Pancreas (tissue), 10 donors: ENCODE measurements at regions not wholly inside any gene's neighbourhood (a gene's known extent, or its start where the extent isn't known, plus 50 kb on each side); places are given as distances from the start of the nearest gene placed in this dataset.

Source experiments
- ATAC-seq, 4 donors: fragments of 200-7000 bp; cut with Tn5 transposase; one replicate each; pipeline versions ENCODE4 v1.8.0 to v1.9.1; 2020; ENCODE audit warnings: mild to moderate bottlenecking in 4 of 4, moderate library complexity in 4 of 4
- DNase-seq, 6 donors: peaks; one replicate each; pipeline ENCODE4 v3.0.0-alpha.2; 2020
- FAIRE-seq: peaks from 2 replicates; lab custom pipeline; 2012; peaks lifted over from hg19 to GRCh38; lab: Jason Lieb, UNC
- H3K27ac ChIP-seq, 4 donors: fragments of 200-600 bp; sonication (generic); 1 replicate in 3 of 4; 2 replicates in 1 of 4; pipeline versions ENCODE4 v1.5.0 to v1.8.0; 2020
- H3K27me3 ChIP-seq, 4 donors: fragments of 200-600 bp; one replicate each; pipeline ENCODE4 v1.8.0; 2021
- H3K36me3 ChIP-seq, 3 donors: fragments of 200-600 bp; sonication (generic) in 1 of 3; one replicate each; pipeline versions ENCODE4 v1.5.0 to v1.8.0; 2020 to 2021
- H3K4me1 ChIP-seq, 3 donors: fragments of 200-600 bp; one replicate each; pipeline ENCODE4 v1.8.0; 2021
- H3K4me3 ChIP-seq, 4 donors: fragments of 200-600 bp; sonication (generic) in 2 of 4; one replicate each; pipeline versions ENCODE4 v1.5.0 to v1.8.0; 2020 to 2021
- H3K9me3 ChIP-seq, 4 donors: fragments of 200-600 bp; one replicate each; pipeline ENCODE4 v1.8.0; 2021
- CTCF ChIP-seq, 4 donors: fragments of 200-600 bp; sonication (generic) in 3 of 4; IDR thresholded peaks; one replicate each; pipeline versions ENCODE4 v1.5.0 to v1.8.0; 2021; ENCODE audit warnings: antibody characterized with exemption in 4 of 4
- WGBS, 2 donors: extraction: QIAGEN DNeasy Blood & Tissue Kit; methylation state at CpG; one replicate each; pipeline ENCODE4 v1.1.7; 2013; 5-methylcytosine and 5-hydroxymethylcytosine counted together
- intact Hi-C, 3 donors: fragments of 100-400 bp; cut with DNase I; formaldehyde crosslinking; loops; one replicate each; pipeline versions ENCODE4 v1.11.1 to v1.14.2; 2022
- donor health status: healthy with polysubstance abuse.
- donor health status: DM: no; HTN: no; CAD: no; lungs with moderate emphysema.
- donor health status: DM: no; HTN: no; CAD: no.
- donor health status: control.
- donor health status: control.
- donor health status: Bipolar disorder and iron deficiency.
- donor health status: DM: yes; HTN: yes; CAD: no.
- donor health status: DM: no; HTN: no; CAD: no.
- donor health status: DM: no; HTN: no; CAD: no.
- donor health status: DM: yes; HTN: yes; CAD: no.

GRCh38 chr4:186428481-186428880 is 126.9 kb downstream of the MTNR1A start:
- no peak overlapping the region for H3K27ac ChIP-seq
- H3K4me1 ChIP-seq, result no peaks in the 10 kb centered on the region
- no peak overlapping the region for H3K4me3 ChIP-seq
- TF ChIP-seq CTCF (IDR thresholded peaks at IDR 0.05), result no peak
- no peaks in the 10 kb centered on the region for H3K27me3 ChIP-seq
- no peaks in the 10 kb centered on the region for H3K9me3 ChIP-seq
- intact Hi-C loops, result no loop called here
- DNase-seq (no peak), ATAC-seq (no peak), FAIRE-seq (no peak)
- H3K36me3 ChIP-seq, result no peaks in the 10 kb centered on the region
- 87 to 88% methylated on average over 13 of the region's 13 CpGs for WGBS, 2 donors

GRCh38 chr4:186424745-186425144 is 130.6 kb downstream of the MTNR1A start:
- ATAC-seq, result no peak
- no peaks in the 10 kb centered on the region for H3K36me3 ChIP-seq
- intact Hi-C loops, result no loop called here
- DNase-seq, result no peak
- no peaks in the 10 kb centered on the region for H3K9me3 ChIP-seq
- WGBS, 2 donors, result 46 to 49% methylated on average over 4 of the region's 4 CpGs
- no peak for TF ChIP-seq CTCF (IDR thresholded peaks at IDR 0.05)
- H3K27ac ChIP-seq, result no peak overlapping the region
- no peaks in the 10 kb centered on the region for H3K4me1 ChIP-seq
- H3K27me3 ChIP-seq, result no peaks in the 10 kb centered on the region
- no peak overlapping the region for H3K4me3 ChIP-seq
- FAIRE-seq, result no peak

GRCh38 chr4:186422296-186422695 is 133.1 kb downstream of the MTNR1A start:
- no peaks in the 10 kb centered on the region for H3K27me3 ChIP-seq
- no peak overlapping the region for H3K27ac ChIP-seq
- intact Hi-C loops, result no loop called here
- no peaks in the 10 kb centered on the region for H3K36me3 ChIP-seq
- FAIRE-seq, result no peak
- TF ChIP-seq CTCF (IDR thresholded peaks at IDR 0.05), result no peak
- 46% methylated on average over 2 of the region's 2 CpGs for WGBS, 2 donors
- DNase-seq, result no peak
- no peaks in the 10 kb centered on the region for H3K4me1 ChIP-seq
- no peaks in the 10 kb centered on the region for H3K9me3 ChIP-seq
- ATAC-seq, result no peak
- H3K4me3 ChIP-seq, result no peak overlapping the region

- Histone ChIP-seq H3K27ac (no peak overlapping the region), H3K27me3 (no peaks in the 10 kb centered on the region), H3K36me3 (no peaks in the 10 kb centered on the region), H3K4me3 (no peak overlapping the region), H3K4me1 (peaks cover 0 to 2% (median 0%) of the 10 kb centered on the region in 3 donors), H3K9me3 (no peaks in the 10 kb centered on the region)
- FAIRE-seq, result no peak
- no peak for ATAC-seq
- intact Hi-C loops, result no loop called here
- DNase-seq, result no peak
- TF ChIP-seq CTCF (IDR thresholded peaks at IDR 0.05), result no peak
- 77 to 79% methylated on average over 5 of the region's 5 CpGs for WGBS, 2 donors
These were observed 138.8 kb downstream of the MTNR1A start for GRCh38 chr4:186416451-186417060.

GRCh38 chr4:186414390-186414789 is 141.0 kb downstream of the MTNR1A start:
- H3K27me3 ChIP-seq, result no peaks in the 10 kb centered on the region
- peak; percentile 68 to 82 (median 76) for ATAC-seq
- TF ChIP-seq CTCF (IDR thresholded peaks at IDR 0.05), result no peak
- intact Hi-C loops, result no loop called here
- no peaks in the 10 kb centered on the region for H3K9me3 ChIP-seq
- DNase-seq, result peak in 1 of 6 donors; percentile 4
- no peaks in the 10 kb centered on the region for H3K36me3 ChIP-seq
- WGBS, 2 donors, result 43 to 44% methylated on average over 1 of the region's 1 CpG
- no peak for FAIRE-seq
- H3K27ac ChIP-seq, result no peak overlapping the region
- H3K4me3 ChIP-seq, result no peak overlapping the region
- H3K4me1 ChIP-seq, result peaks cover 0 to 2% (median 0%) of the 10 kb centered on the region in 3 donors
